ENCODE measurements at regions not wholly inside any gene's neighbourhood (a gene's known extent, or its start where the extent isn't known, plus 50 kb on each side); places are given as distances from the start of the nearest gene placed in this dataset.

DNA sequence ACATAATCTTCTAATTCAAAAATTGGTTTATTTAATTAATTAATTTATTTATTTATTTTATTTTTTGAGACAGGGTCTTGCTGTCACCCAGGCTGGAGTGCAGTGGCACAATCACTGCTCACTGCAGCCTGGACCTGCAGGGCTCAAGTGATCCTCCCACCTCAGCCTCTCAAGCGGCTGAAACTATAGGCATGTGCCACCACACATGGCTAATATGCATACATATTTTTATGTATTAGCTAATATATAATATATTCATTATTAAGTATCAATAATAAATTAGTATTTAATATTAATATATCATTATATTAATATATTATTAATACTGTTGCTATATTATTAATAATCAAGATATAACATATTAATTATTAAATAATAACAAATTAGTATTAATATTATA, 406.7 kb downstream of the GPATCH2 start:
- intact Hi-C loops (cut with DNase I): no loop called here
- Histone ChIP-seq H3K9me3 (no peaks in the 10 kb centered on the region), H3K4me1 (no peaks in the 10 kb centered on the region), H3K36me3 (no peaks in the 10 kb centered on the region), H3K27me3 (ENCODE audit: low read depth) (no peaks in the 10 kb centered on the region), H3K27ac (no peak overlapping the region), H3K4me3 (no peak overlapping the region)
- no peak for DNase-seq
- no peak for ATAC-seq
- TF ChIP-seq, protein P1, sequence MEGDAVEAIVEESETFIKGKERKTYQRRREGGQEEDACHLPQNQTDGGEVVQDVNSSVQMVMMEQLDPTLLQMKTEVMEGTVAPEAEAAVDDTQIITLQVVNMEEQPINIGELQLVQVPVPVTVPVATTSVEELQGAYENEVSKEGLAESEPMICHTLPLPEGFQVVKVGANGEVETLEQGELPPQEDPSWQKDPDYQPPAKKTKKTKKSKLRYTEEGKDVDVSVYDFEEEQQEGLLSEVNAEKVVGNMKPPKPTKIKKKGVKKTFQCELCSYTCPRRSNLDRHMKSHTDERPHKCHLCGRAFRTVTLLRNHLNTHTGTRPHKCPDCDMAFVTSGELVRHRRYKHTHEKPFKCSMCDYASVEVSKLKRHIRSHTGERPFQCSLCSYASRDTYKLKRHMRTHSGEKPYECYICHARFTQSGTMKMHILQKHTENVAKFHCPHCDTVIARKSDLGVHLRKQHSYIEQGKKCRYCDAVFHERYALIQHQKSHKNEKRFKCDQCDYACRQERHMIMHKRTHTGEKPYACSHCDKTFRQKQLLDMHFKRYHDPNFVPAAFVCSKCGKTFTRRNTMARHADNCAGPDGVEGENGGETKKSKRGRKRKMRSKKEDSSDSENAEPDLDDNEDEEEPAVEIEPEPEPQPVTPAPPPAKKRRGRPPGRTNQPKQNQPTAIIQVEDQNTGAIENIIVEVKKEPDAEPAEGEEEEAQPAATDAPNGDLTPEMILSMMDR (IDR thresholded peaks at IDR 0.05): no peak

DNA sequence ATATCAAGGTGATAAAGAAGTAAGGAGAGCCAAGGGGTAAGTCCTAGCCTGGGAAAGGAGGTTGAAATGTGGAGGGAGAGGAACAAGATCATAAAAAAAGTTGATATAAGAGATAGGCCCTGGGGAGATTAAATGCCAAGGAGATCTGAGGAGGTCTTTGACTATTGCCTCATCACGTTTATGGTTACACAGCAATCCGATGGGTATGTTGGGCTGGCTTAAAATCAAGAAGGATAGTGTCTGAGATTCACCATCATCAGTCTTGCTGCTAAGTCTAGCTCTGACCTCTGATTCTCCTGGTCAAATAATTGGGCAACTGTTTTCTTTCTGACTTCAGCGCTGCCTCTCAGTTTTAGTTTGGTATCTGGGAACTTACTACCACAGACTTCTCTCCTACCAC, 416.3 kb downstream of the GPATCH2 start:
- H3K27ac ChIP-seq: no peak overlapping the region
- no peaks in the 10 kb centered on the region for H3K4me1 ChIP-seq
- no peak for ATAC-seq
- no peaks in the 10 kb centered on the region for H3K27me3 ChIP-seq (ENCODE audit: low read depth)
- no peaks in the 10 kb centered on the region for H3K36me3 ChIP-seq
- no peak for DNase-seq
- TF ChIP-seq, protein P1 (IDR thresholded peaks at IDR 0.05): no peak
- H3K4me3 ChIP-seq: no peak overlapping the region
- intact Hi-C loops (cut with DNase I): no loop called here
- H3K9me3 ChIP-seq: no peaks in the 10 kb centered on the region

GRCh38 chr1:217211486-217211885, 419.4 kb downstream of the GPATCH2 start:
- H3K27ac ChIP-seq: no peak overlapping the region
- no peaks in the 10 kb centered on the region for H3K4me1 ChIP-seq
- H3K36me3 ChIP-seq: no peaks in the 10 kb centered on the region
- H3K27me3 ChIP-seq (ENCODE audit: low read depth): no peaks in the 10 kb centered on the region
- no peak overlapping the region for H3K4me3 ChIP-seq
- ATAC-seq (no peak), DNase-seq (no peak)
- TF ChIP-seq, protein P1 (IDR thresholded peaks at IDR 0.05): no peak
- H3K9me3 ChIP-seq: no peaks in the 10 kb centered on the region
- intact Hi-C loops (cut with DNase I): no loop called here

DNA sequence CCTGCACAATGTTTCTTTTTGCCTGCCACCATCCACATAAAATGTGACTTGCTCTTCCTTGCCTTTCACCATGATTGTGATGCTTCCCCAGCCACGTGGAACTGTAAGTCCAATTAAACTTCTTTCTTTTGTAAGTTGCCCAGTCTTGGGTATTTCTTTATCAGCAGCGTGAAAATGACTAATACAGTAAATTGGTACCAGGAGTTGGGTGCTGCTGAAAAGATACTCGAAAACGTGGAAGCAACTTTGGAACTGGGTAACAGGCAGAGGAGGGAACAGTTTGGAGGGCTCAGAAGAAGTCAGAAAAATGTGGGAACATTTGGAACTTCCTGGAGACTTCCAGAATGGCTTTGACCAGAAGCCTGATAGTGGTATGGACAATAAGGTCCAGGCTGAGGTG, 425.3 kb downstream of the GPATCH2 start:
- peaks cover 9% of the 10 kb centered on the region for H3K9me3 ChIP-seq
- no peak overlapping the region for H3K27ac ChIP-seq
- intact Hi-C loops (cut with DNase I): no loop called here
- no peak for DNase-seq
- no peak overlapping the region for H3K4me3 ChIP-seq
- H3K36me3 ChIP-seq: no peaks in the 10 kb centered on the region
- no peaks in the 10 kb centered on the region for H3K4me1 ChIP-seq
- TF ChIP-seq, protein P1 (IDR thresholded peaks at IDR 0.05): no peak
- no peak for ATAC-seq
- no peaks in the 10 kb centered on the region for H3K27me3 ChIP-seq (ENCODE audit: low read depth)

DNA sequence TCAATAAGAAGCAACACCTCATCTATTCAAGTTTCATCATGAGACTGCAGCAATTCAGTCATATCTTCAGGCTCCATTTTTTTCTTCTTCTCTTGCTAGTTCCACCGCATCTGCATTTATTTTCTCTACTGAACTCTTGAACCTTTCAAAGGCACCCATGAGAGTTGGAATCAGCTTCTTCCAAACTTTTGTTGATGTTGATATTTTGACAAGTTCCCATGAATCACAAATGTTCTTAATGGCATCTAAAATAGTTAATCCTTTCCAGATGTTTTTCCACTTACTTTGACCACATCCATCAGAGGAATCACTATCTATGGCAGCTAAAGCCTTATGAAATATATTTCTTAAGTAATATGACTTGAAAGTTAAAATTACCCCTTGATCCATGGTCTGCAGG, 434.3 kb downstream of the GPATCH2 start:
- Histone ChIP-seq H3K36me3 (no peaks in the 10 kb centered on the region), H3K9me3 (no peaks in the 10 kb centered on the region), H3K4me1 (no peaks in the 10 kb centered on the region), H3K27me3 (ENCODE audit: low read depth) (no peaks in the 10 kb centered on the region), H3K27ac (no peak overlapping the region), H3K4me3 (no peak overlapping the region)
- ATAC-seq (no peak), DNase-seq (no peak)
- intact Hi-C loops (cut with DNase I): no loop called here
- TF ChIP-seq, protein P1 (IDR thresholded peaks at IDR 0.05): no peak

DNA sequence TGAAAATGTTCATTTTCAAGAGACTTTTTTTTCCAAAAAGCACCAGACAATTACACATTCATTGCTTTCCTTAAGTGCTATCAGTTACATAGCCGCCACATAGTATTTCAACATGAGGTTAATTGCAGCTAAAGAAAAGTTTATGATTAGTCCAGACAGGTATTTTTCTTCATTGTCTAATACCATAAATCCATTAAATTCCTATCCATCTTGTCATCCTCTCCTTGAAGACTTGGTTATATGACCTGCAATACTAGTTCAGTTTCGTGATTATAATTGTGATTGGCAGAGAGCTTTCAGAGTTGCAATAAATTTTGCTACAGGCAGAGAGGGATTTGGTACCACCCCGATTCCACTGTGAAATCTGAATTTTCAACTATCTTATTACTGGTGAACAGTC, 437.7 kb downstream of the GPATCH2 start:
- H3K36me3 ChIP-seq: no peaks in the 10 kb centered on the region
- H3K9me3 ChIP-seq: no peaks in the 10 kb centered on the region
- H3K4me1 ChIP-seq: no peaks in the 10 kb centered on the region
- no peak overlapping the region for H3K4me3 ChIP-seq
- no peak for DNase-seq
- intact Hi-C loops (cut with DNase I): no loop called here
- no peak for ATAC-seq
- no peaks in the 10 kb centered on the region for H3K27me3 ChIP-seq (ENCODE audit: low read depth)
- H3K27ac ChIP-seq: no peak overlapping the region
- TF ChIP-seq, protein P1 (IDR thresholded peaks at IDR 0.05): no peak

Data from lower lobe of right lung (tissue), 2 donors.